PC-9 (cell line): ENCODE measurements at regions not wholly inside any gene's neighbourhood (a gene's known extent, or its start where the extent isn't known, plus 50 kb on each side); places are given as distances from the start of the nearest gene placed in this dataset.
"Not testable (repeated sequence)": the region's sequence is repeated elsewhere in the genome, so short reads cannot be mapped to it uniquely, and the experiment has no call there.

Experiments
- CTCF ChIP-seq: fragments of 200-600 bp; sonication (generic); conservative IDR thresholded peaks from 2 replicates; pipeline ENCODE4 v1.6.1; 2017; ENCODE audit warnings: mixed run types, antibody characterized with exemption, mild to moderate bottlenecking, moderate library complexity
- EZH2 ChIP-seq: fragments of 200-600 bp; sonication (generic); IDR thresholded peaks from 2 replicates; pipeline ENCODE4 v1.8.0; 2017; ENCODE audit warnings: antibody characterized with exemption, low read depth

GRCh38 chr21:10367586-10367985 is 153.8 kb upstream of the TPTE start:
- TF ChIP-seq EZH2, CTCF: not testable (repeated sequence)
